GM18867 (cell line): ENCODE measurements at regions not wholly inside any gene's neighbourhood (a gene's known extent, or its start where the extent isn't known, plus 50 kb on each side); places are given as distances from the start of the nearest gene placed in this dataset.
"Not testable (repeated sequence)": the region's sequence is repeated elsewhere in the genome, so short reads cannot be mapped to it uniquely, and the experiment has no call there.

Source experiments
- ATAC-seq: cut with Tn5 transposase; IDR thresholded peaks from one replicate; pipeline ENCODE4 v1.9.1; 2021; ENCODE audit warnings: mild to moderate bottlenecking, moderate library complexity; ENCODE audit not compliant: unreplicated experiment

DNA sequence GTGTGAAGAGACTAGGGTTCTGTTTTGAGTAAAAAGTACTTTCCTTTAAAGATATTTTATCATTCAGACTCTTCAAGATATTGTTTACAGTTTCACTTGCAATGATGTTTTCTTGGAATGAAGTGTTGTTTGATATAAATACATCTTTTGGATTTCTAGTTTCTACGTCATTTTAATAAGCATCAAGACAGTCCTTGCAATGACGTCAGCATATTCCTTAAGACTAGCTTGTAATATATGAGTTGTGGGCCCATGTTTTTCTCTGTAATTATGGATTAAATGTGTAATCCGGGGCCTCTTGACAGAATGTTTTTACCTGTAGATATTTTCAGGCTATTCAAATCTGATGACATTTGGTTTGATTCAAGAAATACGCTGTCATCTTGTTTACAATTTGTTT lies 66.1 kb downstream of the RBMX2 start:
- ATAC-seq, result no peak

DNA sequence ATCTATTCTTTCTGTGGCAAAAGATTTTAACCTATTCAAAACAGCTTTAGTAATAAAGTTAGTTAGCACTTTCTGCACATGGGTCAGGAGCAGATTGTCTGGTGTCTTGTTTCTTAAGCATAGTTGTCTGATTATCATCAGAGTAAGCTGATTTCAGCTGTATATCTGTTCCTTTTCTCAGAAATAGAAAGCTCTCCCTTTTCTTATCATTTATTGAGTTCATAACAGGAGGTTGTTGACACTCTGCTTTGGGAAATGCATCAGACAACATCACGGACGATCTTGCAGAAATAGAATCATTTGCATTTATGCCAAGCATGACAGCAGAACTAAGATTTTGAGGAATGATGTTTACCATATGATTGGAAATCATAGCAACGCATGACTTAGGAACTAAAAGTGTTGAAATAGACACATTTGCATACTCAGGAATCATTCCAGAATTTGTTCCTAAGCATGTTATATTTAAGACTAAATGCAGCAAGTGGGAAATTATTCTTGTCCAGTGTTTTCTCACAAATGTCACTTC lies 66.7 kb downstream of the RBMX2 start:
- ATAC-seq, result no peak

DNA sequence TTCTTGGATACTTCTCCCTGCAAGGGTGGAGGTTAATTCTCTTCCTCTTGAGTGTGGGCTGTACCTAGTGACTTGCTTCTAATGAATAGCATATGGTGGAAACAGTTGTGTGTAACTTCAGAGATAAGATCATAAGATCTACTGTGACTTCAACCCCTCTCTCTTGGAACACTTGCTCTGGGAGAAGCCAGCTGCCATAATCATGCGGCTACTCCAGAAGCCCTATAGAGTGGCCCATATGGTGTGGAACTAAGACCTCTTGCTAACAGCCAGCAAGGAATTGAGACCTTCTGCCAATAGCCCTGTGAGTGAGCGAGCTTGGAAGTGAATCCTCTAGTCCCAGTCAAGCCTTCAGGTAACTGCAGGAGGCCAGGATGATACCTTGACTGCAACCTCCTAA lies 81.1 kb downstream of the RBMX2 start:
- no peak for ATAC-seq

DNA sequence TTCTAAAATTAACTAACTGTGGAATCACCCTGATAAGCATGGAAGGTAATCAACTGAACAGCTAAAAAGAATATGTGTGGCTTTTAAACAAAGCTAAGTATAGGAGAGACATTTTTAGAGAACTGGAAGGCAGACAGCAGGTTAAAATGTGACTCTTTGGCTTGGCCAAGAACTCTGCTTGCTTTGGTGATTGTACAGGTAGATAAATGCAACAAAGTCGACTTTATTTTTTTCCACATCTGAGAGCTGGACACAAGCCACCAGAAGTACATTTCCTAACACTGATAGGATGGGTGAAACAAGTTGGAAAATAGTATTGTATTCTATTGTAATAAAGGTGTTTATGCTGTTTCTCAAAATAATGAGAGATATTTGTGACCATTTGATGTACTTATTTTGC lies 84.1 kb downstream of the RBMX2 start:
- ATAC-seq, result no peak

DNA sequence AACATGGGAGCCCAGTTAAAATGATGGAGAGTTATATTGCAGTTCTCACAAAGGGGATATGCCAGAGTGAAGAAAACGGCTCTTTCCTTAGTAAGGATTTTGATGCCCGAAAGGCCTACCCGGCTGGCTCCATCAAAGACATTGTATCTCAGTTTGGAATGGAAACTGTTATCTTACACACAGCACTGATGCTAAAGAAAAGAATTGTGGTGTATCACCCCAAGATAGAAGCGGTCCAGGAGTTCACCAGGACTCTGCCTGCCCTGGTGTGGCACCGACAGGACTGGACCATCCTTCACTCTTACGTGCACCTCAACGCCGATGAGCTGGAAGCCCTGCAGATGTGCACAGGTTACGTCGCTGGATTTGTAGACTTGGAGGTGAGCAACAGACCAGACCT lies 93.7 kb downstream of the RBMX2 start:
- ATAC-seq, result not testable (repeated sequence)

DNA sequence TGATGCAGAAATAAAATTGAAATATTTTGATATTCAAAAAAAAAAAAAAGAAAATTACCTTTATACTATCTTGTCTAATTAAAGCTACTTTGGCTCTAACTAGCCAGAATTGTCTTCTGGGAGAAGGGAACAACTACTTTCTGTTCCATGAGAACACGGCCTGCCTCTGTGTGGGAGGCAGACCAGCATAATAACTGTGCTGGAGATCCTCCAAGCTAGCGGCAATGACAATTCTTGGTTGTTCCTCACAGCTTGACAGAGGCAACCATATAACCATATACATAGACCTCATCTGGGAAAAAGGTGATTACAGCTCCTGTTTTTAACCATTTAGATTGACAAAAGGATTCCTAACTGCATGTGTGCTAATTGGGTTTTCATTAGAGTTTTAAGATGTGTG lies 95.7 kb downstream of the RBMX2 start:
- no peak for ATAC-seq

DNA sequence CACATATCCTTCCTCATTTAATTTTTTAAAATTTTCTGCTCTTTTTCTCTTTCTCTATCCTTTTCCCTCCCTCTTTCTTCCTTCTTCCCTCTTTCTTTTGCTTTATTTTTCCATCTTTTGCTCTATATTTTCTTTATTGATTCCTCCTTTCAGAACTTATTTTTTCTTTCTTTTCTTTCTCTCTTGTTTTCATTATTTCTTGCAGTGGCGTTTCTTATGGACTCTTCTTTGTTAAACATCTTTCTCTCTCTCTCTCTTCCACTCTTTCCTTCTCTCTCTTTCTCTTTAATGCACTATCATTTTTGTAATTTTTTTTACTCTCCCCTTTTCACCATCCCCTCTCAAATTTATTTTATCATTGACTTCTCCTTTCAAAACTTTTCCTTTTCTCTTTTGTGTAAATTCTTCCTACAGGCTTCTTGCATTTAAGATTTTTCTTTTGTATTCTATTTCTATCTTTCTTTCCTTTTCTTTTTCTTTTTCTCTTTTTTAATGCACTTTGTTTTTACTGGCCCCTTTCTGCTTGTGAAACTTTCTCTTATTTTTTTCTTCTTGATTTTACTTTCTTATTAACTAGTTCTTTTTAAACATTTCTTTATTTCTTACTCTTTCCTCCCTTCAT lies 97.0 kb downstream of the RBMX2 start:
- ATAC-seq, result no peak

DNA sequence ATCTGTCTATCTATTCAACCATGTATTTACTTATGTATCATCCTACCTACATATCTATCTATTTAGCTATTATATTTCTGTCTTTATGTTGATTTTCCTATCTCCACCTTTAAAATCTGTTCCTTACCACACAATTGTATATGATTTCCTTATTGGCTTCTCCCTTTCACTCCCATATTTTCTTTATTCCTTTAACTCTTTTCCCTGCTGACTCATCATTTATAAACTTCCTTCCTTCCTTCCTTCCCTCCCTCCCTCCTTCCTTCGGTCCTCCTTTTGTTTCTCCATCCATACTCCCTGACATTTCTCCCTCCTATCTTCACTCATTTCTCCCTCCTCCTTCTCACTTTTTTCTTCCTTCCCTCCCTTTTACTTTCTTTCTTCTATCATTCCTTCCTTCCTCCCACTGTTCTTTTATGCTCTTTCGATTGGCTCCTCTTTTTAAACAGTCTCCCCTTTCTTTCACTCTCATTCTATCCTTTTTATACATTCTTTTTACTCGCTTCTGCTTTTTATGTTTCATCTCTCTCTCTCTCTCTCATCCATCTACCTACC lies 100.3 kb downstream of the RBMX2 start:
- ATAC-seq, result no peak

DNA sequence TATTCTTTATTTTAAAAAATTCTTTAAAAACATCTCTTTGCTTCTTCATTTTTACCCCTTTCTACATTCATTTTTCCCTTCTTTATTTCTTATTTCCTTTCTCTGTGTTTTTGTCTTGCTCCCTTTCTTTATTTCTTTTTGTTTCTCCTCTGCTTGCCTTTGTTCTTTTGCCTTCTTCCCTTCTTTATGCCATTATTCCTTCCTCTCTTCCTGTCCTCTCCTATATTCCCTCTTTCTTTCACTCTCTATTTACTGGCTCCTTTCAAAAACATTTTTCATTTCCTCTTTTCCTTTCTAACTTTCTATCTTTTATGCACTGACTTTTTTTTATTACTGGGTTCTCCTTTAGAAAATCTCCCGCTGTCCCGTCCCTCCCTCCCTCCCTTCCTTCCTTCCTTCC lies 102.2 kb downstream of the RBMX2 start:
- no peak for ATAC-seq

DNA sequence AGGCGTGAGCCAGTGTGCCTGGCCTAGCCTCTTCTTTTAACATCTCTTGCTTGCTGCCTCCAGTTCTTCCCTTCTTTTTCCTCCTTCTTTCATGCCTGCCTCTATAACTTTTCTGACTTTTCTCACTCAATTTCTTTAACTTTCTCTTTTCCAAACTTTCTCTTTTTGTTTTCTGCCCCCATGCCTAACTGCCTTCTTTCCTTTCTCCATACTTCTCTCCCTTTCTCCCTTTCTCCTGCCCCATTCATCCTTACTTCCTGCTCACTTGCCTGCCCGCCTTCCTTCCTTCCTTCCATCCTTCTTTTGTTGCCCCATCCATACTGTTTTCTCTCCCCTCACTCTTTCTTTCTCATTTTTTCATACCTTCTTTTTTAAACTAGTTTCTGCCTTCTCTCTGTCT lies 105.2 kb downstream of the RBMX2 start:
- ATAC-seq, result no peak

DNA sequence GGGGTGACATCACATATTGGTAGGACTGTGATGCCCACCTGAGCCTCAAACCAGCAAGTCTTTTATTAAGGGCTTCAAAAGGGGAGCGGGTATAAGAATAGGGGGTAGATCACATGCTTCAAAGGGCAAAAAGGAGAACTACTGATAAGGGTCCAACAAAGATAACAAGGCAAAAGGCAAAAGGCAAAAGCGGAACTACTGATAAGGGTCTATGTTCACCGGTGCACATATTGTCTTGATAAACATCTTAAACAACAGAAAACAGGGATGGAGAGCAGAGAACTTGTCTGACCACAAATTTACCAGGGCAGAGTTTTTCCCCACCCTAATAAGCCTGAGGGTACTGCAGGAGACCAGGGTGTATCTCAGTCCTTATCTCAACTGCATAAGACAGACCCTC lies 110.7 kb downstream of the RBMX2 start:
- ATAC-seq, result not testable (repeated sequence)

DNA sequence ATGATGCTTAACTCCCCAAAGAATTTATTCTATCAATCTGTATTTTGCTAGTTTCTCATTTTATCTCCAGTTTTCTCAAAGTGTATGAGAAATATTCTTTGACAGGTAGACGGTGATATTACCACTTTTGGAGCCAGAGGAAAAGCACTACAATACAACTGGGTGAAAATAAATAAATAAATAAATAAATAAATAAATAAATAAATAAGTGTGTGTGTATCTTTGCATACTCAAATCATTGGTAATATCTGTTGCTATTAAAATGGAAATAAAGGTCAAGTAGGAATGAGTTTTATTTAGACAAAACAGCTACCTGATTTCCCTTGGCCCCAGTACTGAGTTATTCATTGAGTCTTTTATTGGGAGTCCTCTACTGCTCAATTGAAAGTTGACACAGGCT lies 114.3 kb downstream of the RBMX2 start:
- ATAC-seq, result no peak

DNA sequence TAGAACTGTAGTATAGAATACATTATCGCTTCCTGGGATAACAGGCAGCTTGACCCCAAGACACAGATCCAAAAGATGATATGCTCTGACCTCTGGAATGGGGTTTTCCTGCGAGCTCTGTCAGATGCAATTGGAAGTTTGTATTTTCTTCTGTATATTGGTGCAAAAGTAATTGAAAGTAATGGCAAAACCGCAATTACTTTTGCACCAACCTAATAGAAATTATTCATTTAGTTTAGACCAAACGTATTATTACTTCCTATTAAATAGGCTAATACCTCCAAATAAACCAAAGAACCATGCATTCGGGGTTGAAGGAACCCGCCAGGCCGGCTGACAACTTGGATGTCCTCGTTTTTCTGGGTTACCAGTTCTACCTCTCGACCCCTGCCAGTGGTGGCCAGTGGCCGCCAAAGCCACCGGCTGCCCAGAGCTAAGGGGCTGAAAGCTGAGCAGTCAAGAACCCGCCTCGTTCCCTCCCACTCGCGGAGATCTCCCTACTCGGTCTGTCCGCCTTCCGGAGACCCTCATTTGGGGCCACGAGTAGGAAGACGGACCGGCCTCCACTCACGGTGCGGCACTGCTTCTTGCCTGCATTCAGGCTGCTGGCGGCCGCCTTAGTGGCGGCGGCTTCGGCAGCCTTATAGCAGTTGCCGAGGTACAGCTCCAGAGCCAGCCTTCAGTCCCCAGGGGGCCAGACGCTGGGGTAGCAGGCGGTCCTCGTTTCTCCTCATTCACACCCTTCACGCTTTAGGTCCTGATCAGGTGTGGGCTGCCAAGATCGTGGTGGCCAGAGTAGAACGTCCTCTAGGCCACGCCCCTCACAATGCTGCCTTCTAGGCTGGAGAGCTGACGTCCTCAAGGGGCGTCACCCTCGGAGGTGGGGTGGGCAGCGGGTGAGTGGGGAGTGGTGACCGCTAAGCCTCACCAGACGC lies 121.9 kb downstream of the RBMX2 start:
- ATAC-seq, result no peak

DNA sequence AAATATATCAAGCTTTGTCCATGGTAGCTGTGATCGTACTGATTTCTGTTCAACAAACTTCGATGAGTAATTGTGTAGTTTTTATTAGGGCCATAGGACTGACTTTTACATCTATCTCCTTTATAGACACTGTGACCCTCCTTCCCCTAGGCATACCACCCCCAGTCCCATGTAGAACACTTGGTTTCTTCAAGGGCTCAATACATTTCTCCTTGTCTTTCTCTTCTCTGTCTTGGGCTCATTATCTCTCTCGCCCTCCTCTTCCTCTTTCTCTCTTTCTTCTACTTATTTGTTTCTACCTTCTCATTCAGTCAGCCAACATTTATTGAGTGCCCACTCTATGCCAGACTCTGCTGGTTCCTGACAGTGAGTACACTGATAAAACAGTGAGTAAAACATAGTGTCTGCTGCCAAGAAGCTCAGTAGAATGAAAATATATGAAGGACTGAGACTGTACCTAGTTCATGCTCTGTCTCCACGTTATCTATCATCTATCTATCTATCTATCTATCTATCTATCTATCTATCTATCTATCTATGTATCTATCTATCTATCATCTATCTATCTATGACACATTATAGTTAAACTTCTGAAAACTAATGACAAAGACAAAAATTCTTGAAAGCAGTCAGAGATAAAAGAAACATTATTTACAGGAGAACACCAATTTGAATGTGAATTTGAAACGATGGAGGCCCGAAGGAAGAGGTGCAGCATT lies 122.8 kb downstream of the RBMX2 start:
- no peak for ATAC-seq

DNA sequence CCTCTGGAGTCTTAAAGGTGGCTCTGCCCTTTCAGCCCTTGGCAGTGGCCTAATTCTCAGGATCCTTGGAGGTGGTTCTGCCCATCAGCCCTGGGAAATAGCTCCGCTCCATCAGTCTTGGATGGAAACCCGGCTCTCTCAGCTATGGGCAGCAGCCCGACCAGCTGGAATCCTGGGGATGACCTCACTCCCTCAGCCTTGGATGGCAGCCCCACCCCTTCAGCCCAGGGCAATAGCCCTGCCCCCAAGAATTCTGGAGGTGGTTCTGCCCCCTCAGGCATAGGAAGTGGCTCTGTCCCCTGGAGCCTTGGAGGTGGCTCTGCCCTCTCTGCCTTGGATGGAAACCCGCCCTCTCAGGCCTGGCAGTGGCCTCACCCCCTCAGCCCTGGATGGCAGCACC lies 127.7 kb downstream of the RBMX2 start:
- ATAC-seq, result no peak

DNA sequence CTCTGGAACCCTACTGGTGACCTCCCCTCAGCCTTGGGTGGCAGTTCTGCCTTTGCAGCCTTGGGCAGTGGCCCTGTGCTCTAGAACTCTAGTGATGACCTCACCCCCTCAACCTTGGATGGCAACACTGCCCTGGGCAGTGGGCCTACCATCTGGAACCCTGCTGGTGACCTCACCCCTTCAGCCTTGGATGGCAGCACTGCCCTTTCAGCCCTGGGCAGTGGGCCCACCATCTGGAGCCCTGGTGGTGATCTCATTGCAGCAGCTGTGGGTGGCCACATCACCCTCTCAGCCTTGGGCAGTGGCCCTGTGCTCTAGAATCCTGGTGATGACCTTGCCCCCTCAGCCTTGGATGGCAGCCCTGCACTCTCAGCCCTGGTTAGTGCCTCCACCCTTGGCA lies 129.3 kb downstream of the RBMX2 start:
- no peak for ATAC-seq

DNA sequence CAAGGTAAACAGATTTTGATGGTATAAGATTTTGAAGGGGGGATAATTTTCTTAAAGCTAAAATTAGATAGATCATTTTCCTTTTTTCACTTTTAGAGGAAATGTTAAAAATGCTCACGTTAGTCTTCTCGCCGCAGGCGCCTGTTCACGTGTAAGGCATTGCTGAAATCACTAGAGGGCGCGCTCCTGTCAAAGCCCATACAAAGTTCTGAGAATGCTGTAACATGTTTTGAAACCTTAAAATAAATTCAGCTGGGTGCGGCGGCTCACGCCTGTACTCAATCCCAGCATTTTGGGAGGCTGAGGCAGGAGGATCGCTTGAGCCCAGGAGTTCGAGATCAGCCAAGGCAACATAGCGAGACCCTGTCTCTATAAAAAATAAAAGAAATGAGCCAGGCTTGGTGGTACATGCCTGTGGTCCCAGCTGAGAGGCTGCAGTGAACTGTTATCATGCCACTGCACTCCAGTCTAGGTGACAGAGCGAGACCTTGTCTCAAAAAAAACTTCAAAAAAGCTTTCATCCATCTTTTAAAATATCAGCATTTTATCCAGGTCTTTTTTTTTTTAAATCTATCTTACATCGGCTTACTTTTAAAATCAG lies 138.0 kb downstream of the RBMX2 start:
- peak; percentile 85 for ATAC-seq

DNA sequence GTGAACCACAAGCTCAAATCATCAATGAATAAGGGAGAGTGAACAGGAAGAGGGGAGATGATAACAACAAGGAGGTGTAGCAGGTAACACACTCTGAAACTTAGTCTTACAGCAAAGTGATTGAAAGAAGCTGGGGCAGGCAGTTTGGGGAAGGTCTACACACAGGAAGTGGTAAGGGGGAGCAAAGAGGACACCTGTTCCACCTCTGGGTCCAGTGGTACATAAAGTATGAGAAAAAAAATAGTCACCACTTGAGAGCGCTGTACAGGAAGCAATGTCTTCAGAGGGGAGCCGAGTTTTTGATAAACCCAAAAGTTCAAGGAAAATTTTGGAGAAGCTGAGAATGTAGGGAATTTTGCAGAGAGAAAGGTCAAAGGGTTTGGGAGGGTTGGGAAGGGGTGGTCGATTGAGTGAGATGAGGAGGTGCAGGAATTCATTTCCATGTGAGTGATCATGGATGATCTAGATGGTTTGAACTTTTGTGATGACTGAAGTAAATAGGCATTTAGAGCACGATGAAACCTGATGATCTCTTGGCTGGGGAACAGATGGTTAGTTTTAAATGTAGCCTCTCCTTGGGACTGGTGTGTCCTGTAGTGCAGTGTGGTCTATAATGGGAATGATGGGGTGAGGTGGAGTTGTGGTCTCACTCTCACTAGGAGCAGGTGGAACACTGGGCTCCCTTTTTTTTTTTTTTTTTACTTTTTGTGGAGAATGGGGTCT lies 142.0 kb downstream of the RBMX2 start:
- ATAC-seq, result no peak

DNA sequence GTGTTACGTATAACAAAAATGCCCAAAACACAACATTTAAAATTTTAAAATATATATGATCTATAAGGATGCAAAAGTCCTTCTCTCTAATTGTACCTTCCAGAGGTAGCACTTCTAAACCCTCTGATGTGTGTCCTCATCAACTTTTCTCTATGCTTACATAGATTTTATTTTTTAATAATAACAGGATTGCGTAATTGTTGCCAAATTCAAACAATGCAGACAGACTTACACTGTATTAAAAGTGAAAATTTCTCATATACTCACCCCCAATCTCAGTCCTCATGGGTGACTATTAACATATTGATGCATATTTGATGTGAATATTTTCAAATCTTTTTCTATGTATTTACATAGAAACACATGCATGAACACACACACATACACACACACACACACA lies 144.0 kb downstream of the RBMX2 start:
- ATAC-seq, result no peak

DNA sequence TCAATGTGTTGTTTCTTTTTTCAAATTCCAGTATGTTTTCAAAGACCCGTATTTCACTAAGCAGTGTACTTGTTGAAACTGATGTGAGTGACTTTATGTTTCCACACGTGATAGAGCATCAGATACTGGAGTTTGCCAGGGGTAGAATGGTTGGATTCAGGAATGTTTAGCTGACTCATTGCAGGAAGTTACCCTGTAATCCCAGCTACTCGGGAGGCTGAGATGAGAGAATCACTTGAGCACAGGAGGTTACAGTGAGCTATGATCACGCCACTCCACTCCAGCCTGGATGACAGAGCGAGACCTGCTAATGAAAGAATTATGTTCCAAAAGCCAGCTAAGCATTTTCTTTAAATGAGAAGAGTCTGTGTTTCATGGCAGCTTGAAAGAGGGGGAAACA lies 147.6 kb downstream of the RBMX2 start:
- ATAC-seq, result not testable (repeated sequence)
